NCI-H2107 (cell line): ENCODE measurements at regions not wholly inside any gene's neighbourhood (a gene's known extent, or its start where the extent isn't known, plus 50 kb on each side); places are given as distances from the start of the nearest gene placed in this dataset.
"Not testable (repeated sequence)": the region's sequence is repeated elsewhere in the genome, so short reads cannot be mapped to it uniquely, and the experiment has no call there.

Source experiments
- DNase-seq: peaks from one replicate; lab custom pipeline; 2025; lab: John Stamatoyannopoulos, UW

- DNase-seq = no peak
These were observed 51.8 kb downstream of the ASCL4 start for GRCh38 chr12:107826276-107826675.

- no peak for DNase-seq
These were observed 54.8 kb downstream of the ASCL4 start for GRCh38 chr12:107829271-107829670.

- DNase-seq = no peak
These were observed 57.9 kb downstream of the ASCL4 start for GRCh38 chr12:107832441-107832840.

- no peak for DNase-seq
These were observed 65.7 kb downstream of the ASCL4 start for GRCh38 chr12:107840186-107840585.

- no peak for DNase-seq
These were observed 69.1 kb downstream of the ASCL4 start for GRCh38 chr12:107843351-107844311.

- DNase-seq = no peak
These were observed 69.9 kb downstream of the ASCL4 start for GRCh38 chr12:107844312-107844921.

- DNase-seq = no peak
These were observed 70.9 kb downstream of the ASCL4 start for GRCh38 chr12:107845226-107845979.

- DNase-seq = no peak
These were observed 71.6 kb downstream of the ASCL4 start for GRCh38 chr12:107845980-107846659.

- no peak for DNase-seq
These were observed 72.9 kb downstream of the ASCL4 start for GRCh38 chr12:107847430-107847829.

- no peak for DNase-seq
These were observed 73.3 kb downstream of the ASCL4 start for GRCh38 chr12:107847830-107848229.

- no peak for DNase-seq
These were observed 79.0 kb downstream of the ASCL4 start for GRCh38 chr12:107853479-107853878.

- DNase-seq = no peak
These were observed 81.0 kb downstream of the ASCL4 start for GRCh38 chr12:107855471-107855870.

- no peak for DNase-seq
These were observed 81.6 kb downstream of the ASCL4 start for GRCh38 chr12:107856096-107856495.

- no peak for DNase-seq
These were observed 82.7 kb downstream of the ASCL4 start for GRCh38 chr12:107857191-107857590.

GRCh38 chr12:107859367-107859766 is 84.9 kb downstream of the ASCL4 start:
- no peak for DNase-seq

GRCh38 chr12:107864235-107864634 is 89.7 kb downstream of the ASCL4 start:
- DNase-seq = no peak

- DNase-seq = not testable (repeated sequence)
These were observed 90.2 kb downstream of the ASCL4 start for GRCh38 chr12:107864727-107865126.

GRCh38 chr12:107873223-107873622 is 98.7 kb downstream of the ASCL4 start:
- no peak for DNase-seq

- DNase-seq = no peak
These were observed 101.3 kb downstream of the ASCL4 start for GRCh38 chr12:107875786-107876185.

GRCh38 chr12:107884769-107885694 is 110.5 kb downstream of the ASCL4 start:
- DNase-seq = peak; percentile 53

- DNase-seq = no peak
These were observed 114.3 kb downstream of the ASCL4 start for GRCh38 chr12:107888789-107889188.
